Muscle layer of duodenum (tissue), 2 donors: ENCODE measurements at regions not wholly inside any gene's neighbourhood (a gene's known extent, or its start where the extent isn't known, plus 50 kb on each side); places are given as distances from the start of the nearest gene placed in this dataset.

Experiments used
- H3K27ac ChIP-seq: one replicate; pipeline ENCODE4 v1.7.0; 2013; ENCODE audit warnings: mild to moderate bottlenecking, low read length
- H3K27me3 ChIP-seq: one replicate; pipeline ENCODE4 v1.7.0; 2013; ENCODE audit warnings: low read depth, mild to moderate bottlenecking, control low read depth, low read length
- H3K36me3 ChIP-seq, 2 donors: one replicate each; pipeline ENCODE4 v1.7.0; 2013; ENCODE audit warnings: low read length in 2 of 2, control low read depth in 1 of 2, mild to moderate bottlenecking in 1 of 2; ENCODE audit not compliant: insufficient read depth in 2 of 2, control insufficient read depth in 1 of 2
- H3K4me1 ChIP-seq, 2 donors: one replicate each; pipeline ENCODE4 v1.7.0; 2013; ENCODE audit warnings: low read length in 2 of 2, mild to moderate bottlenecking in 2 of 2, control low read depth in 1 of 2, moderate library complexity in 1 of 2; ENCODE audit not compliant: insufficient read depth in 2 of 2, control insufficient read depth in 1 of 2
- H3K4me3 ChIP-seq, 2 donors: one replicate each; pipeline ENCODE4 v1.7.0; 2013; ENCODE audit warnings: low read length in 2 of 2, low read depth in 1 of 2, mild to moderate bottlenecking in 1 of 2
- H3K9me3 ChIP-seq, 2 donors: one replicate each; pipeline ENCODE4 v1.7.0; 2013; ENCODE audit warnings: low read length in 2 of 2, control low read depth in 1 of 2, mild to moderate bottlenecking in 1 of 2; ENCODE audit not compliant: control insufficient read depth in 1 of 2
- donor health status: healthy.

DNA sequence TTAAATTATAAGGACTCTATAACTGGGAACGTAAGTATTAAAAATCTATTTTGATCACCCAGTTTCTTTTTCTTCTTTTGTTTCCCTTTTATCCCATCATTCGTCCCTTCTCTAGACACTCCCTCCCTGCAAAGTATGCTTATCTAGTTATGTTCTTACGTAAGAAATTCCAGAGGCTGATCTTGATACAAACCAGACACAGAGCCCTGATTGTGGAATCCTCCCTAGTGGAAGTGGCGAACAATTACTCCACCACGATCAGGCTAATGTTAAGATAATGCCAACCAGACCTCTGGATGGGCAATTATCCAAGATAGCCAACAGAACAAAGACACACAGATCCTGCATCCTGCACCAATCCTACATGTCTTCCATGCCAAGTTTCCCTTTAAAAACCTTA, 1557.4 kb downstream of the PLA2G4A start:
- H3K27ac ChIP-seq: no peak overlapping the region
- H3K4me1 ChIP-seq: no peaks in the 10 kb centered on the region
- H3K9me3 ChIP-seq: no peaks in the 10 kb centered on the region
- no peaks in the 10 kb centered on the region for H3K27me3 ChIP-seq
- no peak overlapping the region for H3K4me3 ChIP-seq
- no peaks in the 10 kb centered on the region for H3K36me3 ChIP-seq

DNA sequence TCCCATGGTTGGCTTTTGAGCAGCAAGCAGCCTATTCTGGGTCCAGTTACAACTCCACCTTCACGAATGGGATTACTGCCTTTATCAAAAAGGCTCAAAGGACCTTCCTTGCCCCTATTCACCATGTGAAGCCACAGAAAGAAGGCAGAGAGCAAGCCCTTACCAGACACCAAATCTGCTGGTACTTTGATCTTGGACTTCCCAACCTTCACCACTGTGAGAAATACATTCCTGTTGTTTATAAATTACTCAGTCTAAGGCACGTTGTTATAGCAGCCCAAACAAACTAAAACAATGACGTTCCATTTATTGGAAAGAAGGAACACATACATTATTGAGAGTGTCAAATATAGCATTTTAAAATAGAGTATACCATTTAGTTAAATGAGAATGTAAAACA, 1557.9 kb downstream of the PLA2G4A start:
- Histone ChIP-seq H3K9me3 (no peaks in the 10 kb centered on the region), H3K4me3 (no peak overlapping the region), H3K27me3 (no peaks in the 10 kb centered on the region), H3K4me1 (no peaks in the 10 kb centered on the region), H3K27ac (no peak overlapping the region), H3K36me3 (no peaks in the 10 kb centered on the region)

DNA sequence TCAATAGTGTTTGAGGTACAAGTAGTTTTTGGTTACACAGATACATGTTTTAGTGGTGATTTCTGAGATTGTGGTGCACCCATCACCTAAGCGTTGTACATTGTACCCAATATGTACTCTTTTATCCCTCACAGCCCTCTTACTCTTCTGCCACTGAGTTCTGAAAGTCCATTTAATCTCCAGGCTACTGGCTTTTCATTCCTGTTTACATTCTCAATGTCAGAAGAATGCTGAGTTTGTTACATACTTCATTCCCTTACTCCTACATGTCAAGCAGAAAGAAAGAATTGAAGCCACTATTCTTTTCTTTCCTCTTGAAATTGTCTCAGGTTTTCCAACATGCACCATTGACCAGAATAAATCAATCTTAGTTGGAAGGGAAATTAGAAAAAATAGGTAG, 1565.9 kb downstream of the PLA2G4A start:
- no peak overlapping the region for H3K4me3 ChIP-seq
- H3K36me3 ChIP-seq: no peaks in the 10 kb centered on the region
- no peaks in the 10 kb centered on the region for H3K4me1 ChIP-seq
- no peak overlapping the region for H3K27ac ChIP-seq
- no peaks in the 10 kb centered on the region for H3K27me3 ChIP-seq
- H3K9me3 ChIP-seq: no peaks in the 10 kb centered on the region

DNA sequence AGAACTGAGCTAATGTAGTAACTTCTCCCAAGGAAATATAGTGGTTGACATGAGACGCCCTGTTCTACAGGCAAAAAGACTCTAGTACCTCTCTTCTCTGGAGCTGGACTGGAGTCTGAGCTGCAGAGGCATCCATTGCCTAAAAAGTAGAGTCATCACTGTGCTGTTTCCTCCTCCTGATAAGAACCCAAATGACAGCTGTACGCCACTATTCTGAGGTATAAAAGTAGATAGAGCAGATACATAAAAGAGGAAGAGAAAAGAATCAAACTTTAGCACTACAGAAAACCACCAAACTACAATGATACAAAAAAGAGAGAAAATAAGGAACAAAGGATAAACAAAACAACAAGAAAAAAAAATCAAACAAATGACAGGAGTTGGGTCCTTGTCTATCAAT, 1568.8 kb downstream of the PLA2G4A start:
- no peaks in the 10 kb centered on the region for H3K27me3 ChIP-seq
- no peaks in the 10 kb centered on the region for H3K9me3 ChIP-seq
- no peak overlapping the region for H3K27ac ChIP-seq
- H3K4me3 ChIP-seq: no peak overlapping the region
- no peaks in the 10 kb centered on the region for H3K4me1 ChIP-seq
- no peaks in the 10 kb centered on the region for H3K36me3 ChIP-seq

GRCh38 chr1:188402986-188403385, 1574.2 kb downstream of the PLA2G4A start:
- Histone ChIP-seq H3K9me3 (no peaks in the 10 kb centered on the region), H3K27me3 (no peaks in the 10 kb centered on the region), H3K4me1 (no peaks in the 10 kb centered on the region), H3K27ac (no peak overlapping the region), H3K36me3 (no peaks in the 10 kb centered on the region), H3K4me3 (no peak overlapping the region)

- no peaks in the 10 kb centered on the region for H3K9me3 ChIP-seq
Measured at GRCh38 chr1:188406636-188407035, 1577.9 kb downstream of the PLA2G4A start.

DNA sequence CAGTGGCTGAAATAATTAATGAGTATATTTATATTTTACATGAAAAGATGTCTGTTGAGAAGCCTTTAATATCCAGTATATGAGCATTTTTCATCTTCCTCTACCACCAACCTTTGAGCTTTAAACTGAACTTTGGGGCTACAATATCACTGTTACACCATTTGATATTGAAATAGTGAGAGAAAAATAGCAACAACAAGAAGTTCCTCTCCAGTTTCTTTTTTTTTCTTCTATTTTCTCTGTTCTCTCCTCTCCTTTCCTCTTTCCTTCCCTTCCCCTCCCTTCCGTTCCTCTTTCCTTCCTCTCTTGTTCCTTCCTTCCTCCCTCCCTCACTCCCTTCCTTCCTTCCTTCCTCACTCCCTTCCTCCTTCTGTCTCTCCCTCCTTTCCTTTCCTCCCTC, 1591.4 kb downstream of the PLA2G4A start:
- no peaks in the 10 kb centered on the region for H3K36me3 ChIP-seq
- H3K27me3 ChIP-seq: no peaks in the 10 kb centered on the region
- no peak overlapping the region for H3K27ac ChIP-seq
- no peak overlapping the region for H3K4me3 ChIP-seq
- H3K4me1 ChIP-seq: no peaks in the 10 kb centered on the region
- no peaks in the 10 kb centered on the region for H3K9me3 ChIP-seq

More at GRCh38 chr1:188406636-188407035, 1577.9 kb downstream of the PLA2G4A start:
- Histone ChIP-seq H3K4me3 (no peak overlapping the region), H3K4me1 (no peaks in the 10 kb centered on the region), H3K27me3 (no peaks in the 10 kb centered on the region), H3K36me3 (no peaks in the 10 kb centered on the region), H3K27ac (no peak overlapping the region)

DNA sequence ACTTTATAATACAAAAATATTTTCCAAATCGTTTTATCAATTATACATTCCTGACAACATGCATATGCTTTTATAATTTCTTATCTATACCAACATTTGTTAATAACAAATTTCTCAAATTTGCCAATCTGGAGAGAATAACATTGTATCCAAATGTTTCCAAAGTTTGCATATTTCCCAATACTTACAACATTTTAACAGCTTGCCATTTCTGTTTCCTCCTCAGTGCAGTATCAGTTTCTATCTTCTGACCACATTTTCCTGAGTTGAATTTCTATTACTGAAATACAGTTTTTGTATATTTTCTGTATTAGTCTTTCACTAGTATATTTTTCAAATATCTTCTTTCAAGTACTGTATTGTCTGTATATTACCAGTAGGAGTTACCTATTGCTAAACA, 1594.3 kb downstream of the PLA2G4A start:
- Histone ChIP-seq H3K36me3 (no peaks in the 10 kb centered on the region), H3K4me3 (no peak overlapping the region), H3K27me3 (no peaks in the 10 kb centered on the region), H3K4me1 (no peaks in the 10 kb centered on the region), H3K27ac (no peak overlapping the region), H3K9me3 (no peaks in the 10 kb centered on the region)

DNA sequence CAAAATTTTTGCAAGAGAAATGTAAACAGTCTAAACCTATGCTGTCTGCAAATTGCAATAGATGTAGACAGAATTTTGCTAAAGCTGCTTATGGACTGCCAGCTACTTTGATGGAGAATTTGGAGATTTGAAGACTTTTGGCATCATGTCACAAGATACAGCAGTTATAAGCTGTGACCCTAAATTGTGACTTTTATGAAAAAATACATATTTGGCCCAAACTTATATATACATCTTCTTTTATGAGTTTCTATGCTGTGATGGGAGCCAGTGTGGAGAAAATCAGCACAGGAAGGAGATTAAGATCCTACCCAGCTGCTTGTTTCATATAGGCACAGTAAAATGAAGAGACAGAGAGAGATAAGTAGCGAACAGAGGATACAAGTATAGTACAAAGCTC, 1595.4 kb downstream of the PLA2G4A start:
- no peak overlapping the region for H3K4me3 ChIP-seq
- H3K27me3 ChIP-seq: no peaks in the 10 kb centered on the region
- H3K9me3 ChIP-seq: no peaks in the 10 kb centered on the region
- H3K4me1 ChIP-seq: no peaks in the 10 kb centered on the region
- no peak overlapping the region for H3K27ac ChIP-seq
- no peaks in the 10 kb centered on the region for H3K36me3 ChIP-seq

- H3K27me3 ChIP-seq: no peaks in the 10 kb centered on the region
- H3K4me3 ChIP-seq: no peak overlapping the region
- H3K4me1 ChIP-seq: no peaks in the 10 kb centered on the region
- no peaks in the 10 kb centered on the region for H3K9me3 ChIP-seq
- H3K27ac ChIP-seq: no peak overlapping the region
- H3K36me3 ChIP-seq: no peaks in the 10 kb centered on the region
Measured at GRCh38 chr1:188425687-188426086, 1596.9 kb downstream of the PLA2G4A start.

- Histone ChIP-seq H3K27me3 (no peaks in the 10 kb centered on the region), H3K36me3 (no peaks in the 10 kb centered on the region), H3K27ac (no peak overlapping the region), H3K4me3 (no peak overlapping the region), H3K4me1 (no peaks in the 10 kb centered on the region), H3K9me3 (no peaks in the 10 kb centered on the region)
Measured at GRCh38 chr1:188426561-188426960, 1597.8 kb downstream of the PLA2G4A start.

GRCh38 chr1:188427642-188428041, 1598.9 kb downstream of the PLA2G4A start:
- H3K4me3 ChIP-seq: no peak overlapping the region
- H3K27me3 ChIP-seq: no peaks in the 10 kb centered on the region
- no peaks in the 10 kb centered on the region for H3K4me1 ChIP-seq
- no peaks in the 10 kb centered on the region for H3K9me3 ChIP-seq
- H3K36me3 ChIP-seq: no peaks in the 10 kb centered on the region
- H3K27ac ChIP-seq: no peak overlapping the region
